Keratinocyte (primary cell): ENCODE measurements at regions not wholly inside any gene's neighbourhood (a gene's known extent, or its start where the extent isn't known, plus 50 kb on each side); places are given as distances from the start of the nearest gene placed in this dataset.

ENCODE experiments used
- EZH2 ChIP-seq: IDR thresholded peaks from one replicate; pipeline ENCODE4 v1.6.1; 2012; ENCODE audit warnings: inconsistent platforms, mild to moderate bottlenecking, low read length, moderate library complexity
- TF ChIP-seq, protein P1 (sequence below), 3 experiments: IDR thresholded peaks in 1 of 3; conservative IDR thresholded peaks in 1 of 3; optimal IDR thresholded peaks in 1 of 3; 2 replicates in 2 of 3; 3 replicates in 1 of 3; pipeline versions ENCODE3 to v1.5.1; 2011; ENCODE audit warnings: low read length in 3 of 3, mild to moderate bottlenecking in 3 of 3, moderate library complexity in 2 of 3, control low read depth in 1 of 3, inconsistent platforms in 1 of 3; ENCODE audit not compliant: insufficient read depth in 2 of 3; ENCODE audit errors: extremely low read depth in 1 of 3

DNA sequence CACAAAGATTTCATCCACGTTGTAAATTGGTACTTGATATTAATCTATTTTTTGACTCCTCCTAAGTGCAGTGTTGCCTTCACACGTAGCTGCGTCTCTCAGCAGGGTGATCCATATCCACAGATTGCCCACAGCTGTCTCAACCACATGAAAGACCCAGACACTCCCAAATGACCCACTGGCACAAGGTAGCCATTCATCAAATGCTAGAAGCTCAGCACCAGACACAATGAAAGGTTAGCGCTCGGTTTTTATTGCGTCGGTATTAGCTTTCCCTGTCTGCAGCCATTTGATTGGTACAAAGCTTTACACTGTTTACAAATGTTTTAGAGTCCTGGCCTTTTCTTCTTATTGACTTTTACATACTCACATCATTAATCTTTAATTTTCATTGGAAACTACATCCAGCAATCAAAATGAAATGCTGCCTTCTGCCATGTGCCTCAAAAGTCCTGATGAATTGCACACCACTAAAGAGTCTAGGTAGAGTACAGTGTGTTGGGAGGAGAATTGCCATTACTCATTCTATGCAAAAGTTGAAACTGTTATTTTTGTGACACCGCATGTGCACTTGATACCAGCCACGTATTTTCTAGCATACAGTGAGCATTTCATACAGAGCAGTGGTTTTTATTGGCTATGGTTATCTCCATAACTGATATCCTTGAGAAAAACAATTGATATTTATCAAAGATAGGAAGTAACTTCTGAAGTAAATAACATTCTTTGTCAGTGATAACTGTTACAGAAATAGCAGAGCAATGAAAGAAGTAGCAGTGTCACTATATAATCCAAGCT lies 127.3 kb upstream of the NUDT7 start:
- TF ChIP-seq, protein P1, sequence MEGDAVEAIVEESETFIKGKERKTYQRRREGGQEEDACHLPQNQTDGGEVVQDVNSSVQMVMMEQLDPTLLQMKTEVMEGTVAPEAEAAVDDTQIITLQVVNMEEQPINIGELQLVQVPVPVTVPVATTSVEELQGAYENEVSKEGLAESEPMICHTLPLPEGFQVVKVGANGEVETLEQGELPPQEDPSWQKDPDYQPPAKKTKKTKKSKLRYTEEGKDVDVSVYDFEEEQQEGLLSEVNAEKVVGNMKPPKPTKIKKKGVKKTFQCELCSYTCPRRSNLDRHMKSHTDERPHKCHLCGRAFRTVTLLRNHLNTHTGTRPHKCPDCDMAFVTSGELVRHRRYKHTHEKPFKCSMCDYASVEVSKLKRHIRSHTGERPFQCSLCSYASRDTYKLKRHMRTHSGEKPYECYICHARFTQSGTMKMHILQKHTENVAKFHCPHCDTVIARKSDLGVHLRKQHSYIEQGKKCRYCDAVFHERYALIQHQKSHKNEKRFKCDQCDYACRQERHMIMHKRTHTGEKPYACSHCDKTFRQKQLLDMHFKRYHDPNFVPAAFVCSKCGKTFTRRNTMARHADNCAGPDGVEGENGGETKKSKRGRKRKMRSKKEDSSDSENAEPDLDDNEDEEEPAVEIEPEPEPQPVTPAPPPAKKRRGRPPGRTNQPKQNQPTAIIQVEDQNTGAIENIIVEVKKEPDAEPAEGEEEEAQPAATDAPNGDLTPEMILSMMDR (optimal IDR thresholded peaks at IDR 0.05 in 1 of 3, IDR thresholded peaks at IDR 0.05 in 1 of 3, conservative IDR thresholded peaks at IDR 0.05 in 1 of 3; ENCODE audit: extremely low read depth in 1 of 3, insufficient read depth in 2 of 3, low read length in 3 of 3): no peak
- no peak for TF ChIP-seq EZH2
